ENCODE measurements at regions not wholly inside any gene's neighbourhood (a gene's known extent, or its start where the extent isn't known, plus 50 kb on each side); places are given as distances from the start of the nearest gene placed in this dataset.

DNA sequence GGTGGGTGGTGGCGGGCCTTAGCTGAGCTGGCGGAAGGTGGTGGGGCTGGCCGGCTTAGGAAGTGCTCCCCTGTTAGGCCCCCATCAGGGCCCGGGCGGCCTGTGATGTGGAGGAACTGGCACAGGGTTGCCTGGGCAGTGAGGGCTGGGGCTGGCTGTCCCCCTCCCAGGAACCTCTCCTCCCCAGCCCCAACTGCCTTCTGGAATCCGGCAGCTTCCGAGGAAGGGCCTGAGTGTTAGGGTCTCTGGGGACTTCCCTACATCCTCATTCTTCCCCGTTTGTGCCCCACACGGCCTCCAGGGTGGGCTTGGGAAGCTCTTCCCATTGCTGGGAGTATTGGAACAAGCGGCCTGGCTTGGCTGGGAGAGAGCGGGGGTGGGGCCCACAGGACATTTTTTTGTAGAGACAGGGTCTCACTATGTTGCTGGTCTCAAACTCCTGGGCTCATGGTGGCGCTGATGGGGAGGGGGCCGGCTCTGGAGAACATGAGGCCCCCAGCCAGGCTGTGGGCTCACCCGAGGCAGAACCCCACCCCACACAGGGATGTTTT lies 89.9 kb upstream of the CIBAR2 start:
- H3K9me1 ChIP-seq (ENCODE audit: control insufficient read depth, extremely low read depth, insufficient read depth, low read length) = no peaks in the 10 kb centered on the region
- no peak overlapping the region for H2AFZ ChIP-seq (ENCODE audit: control insufficient read depth, low read length)
- no peak overlapping the region for H3K9ac ChIP-seq (ENCODE audit: control insufficient read depth, extremely low read depth, insufficient read depth, low read length)
- H3K4me1 ChIP-seq (ENCODE audit: control insufficient read depth, extremely low read depth, insufficient read depth, low read length) = peaks cover 24% of the 10 kb centered on the region
- no peak for DNase-seq (ENCODE audit: low read depth, low spot score)
- no peaks in the 10 kb centered on the region for H3K9me3 ChIP-seq (ENCODE audit: control insufficient read depth, low read depth, low read length)
- H3K27me3 ChIP-seq (ENCODE audit: control insufficient read depth, extremely low read depth, insufficient read depth, low read length) = no peaks in the 10 kb centered on the region
- no peaks in the 10 kb centered on the region for H4K20me1 ChIP-seq (ENCODE audit: control insufficient read depth, extremely low read depth, insufficient read depth, low read length)
- no peak for FAIRE-seq
- H3K4me2 ChIP-seq (ENCODE audit: control insufficient read depth, extremely low read depth, insufficient read depth, low read depth, low read length) = no peak overlapping the region
- H3K36me3 ChIP-seq (ENCODE audit: control insufficient read depth in 2 of 2, extremely low read depth in 1 of 2, insufficient read depth in 2 of 2, low read length in 2 of 2) = no peaks in the 10 kb centered on the region
- no peaks in the 10 kb centered on the region for H3K79me2 ChIP-seq (ENCODE audit: control insufficient read depth, insufficient read depth, low read length)
- no peak overlapping the region for H3K27ac ChIP-seq (ENCODE audit: control insufficient read depth, insufficient read depth, low read length)
- TF ChIP-seq EZH2 (IDR thresholded peaks at IDR 0.05; ENCODE audit: low read length) = no peak
- TF ChIP-seq, protein P1, sequence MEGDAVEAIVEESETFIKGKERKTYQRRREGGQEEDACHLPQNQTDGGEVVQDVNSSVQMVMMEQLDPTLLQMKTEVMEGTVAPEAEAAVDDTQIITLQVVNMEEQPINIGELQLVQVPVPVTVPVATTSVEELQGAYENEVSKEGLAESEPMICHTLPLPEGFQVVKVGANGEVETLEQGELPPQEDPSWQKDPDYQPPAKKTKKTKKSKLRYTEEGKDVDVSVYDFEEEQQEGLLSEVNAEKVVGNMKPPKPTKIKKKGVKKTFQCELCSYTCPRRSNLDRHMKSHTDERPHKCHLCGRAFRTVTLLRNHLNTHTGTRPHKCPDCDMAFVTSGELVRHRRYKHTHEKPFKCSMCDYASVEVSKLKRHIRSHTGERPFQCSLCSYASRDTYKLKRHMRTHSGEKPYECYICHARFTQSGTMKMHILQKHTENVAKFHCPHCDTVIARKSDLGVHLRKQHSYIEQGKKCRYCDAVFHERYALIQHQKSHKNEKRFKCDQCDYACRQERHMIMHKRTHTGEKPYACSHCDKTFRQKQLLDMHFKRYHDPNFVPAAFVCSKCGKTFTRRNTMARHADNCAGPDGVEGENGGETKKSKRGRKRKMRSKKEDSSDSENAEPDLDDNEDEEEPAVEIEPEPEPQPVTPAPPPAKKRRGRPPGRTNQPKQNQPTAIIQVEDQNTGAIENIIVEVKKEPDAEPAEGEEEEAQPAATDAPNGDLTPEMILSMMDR (optimal IDR thresholded peaks at IDR 0.05 in 1 of 3, IDR thresholded peaks at IDR 0.05 in 1 of 3, conservative IDR thresholded peaks at IDR 0.05 in 1 of 3; ENCODE audit: extremely low read depth in 1 of 3, insufficient read depth in 2 of 3, low read length in 3 of 3) = no peak
- dilution Hi-C loops (cut with MboI; ENCODE audit: extremely low pct_ligation_motif_present, low sequenced_read_pairs) = no loop called here
- no peak overlapping the region for H3K4me3 ChIP-seq (ENCODE audit: control insufficient read depth in 2 of 3, extremely low read depth in 1 of 3, insufficient read depth in 2 of 3, low read depth in 1 of 3, low read length in 3 of 3)

DNA sequence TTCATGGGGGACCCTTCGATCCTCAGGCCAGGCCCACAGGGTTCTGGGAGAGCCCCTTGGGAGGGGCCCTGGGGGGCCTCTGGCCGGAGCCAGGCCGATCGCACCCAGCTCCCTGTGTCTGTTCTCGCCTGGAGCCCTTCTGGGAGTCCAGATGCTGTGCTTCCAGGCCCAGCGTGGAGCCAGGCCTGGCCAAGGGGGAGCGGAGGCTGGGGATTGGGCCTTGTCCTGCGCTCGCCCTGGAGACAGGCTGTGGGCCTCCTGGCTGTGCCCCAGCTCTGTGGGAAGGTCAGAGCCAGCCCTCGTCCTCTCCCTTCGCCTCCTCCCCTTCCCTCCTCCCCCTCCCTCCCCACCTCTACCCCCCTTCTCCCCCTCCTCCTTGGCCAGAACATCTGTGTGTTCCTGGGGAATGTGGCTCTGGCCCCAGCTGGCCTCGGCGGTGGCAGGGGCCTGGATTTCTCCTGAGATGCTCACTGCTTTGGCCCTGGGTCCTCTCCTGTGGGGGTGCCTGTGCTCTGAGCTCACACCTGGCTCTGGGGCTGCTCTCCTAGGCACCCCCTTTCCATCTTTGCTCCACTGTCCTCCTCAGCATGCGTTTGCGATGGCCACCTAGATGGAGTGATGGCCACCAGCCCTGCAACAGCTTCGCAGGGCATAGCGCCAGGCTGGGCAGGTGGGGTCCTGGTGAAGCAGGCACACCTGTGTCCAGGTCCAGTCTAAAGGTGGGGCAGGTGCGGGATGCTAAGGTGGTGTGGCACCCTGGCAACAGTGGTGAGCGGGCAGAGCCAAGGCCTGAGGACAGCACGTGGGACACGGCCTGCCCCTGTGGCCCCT lies 90.6 kb upstream of the CIBAR2 start:
- no peak overlapping the region for H3K27ac ChIP-seq (ENCODE audit: control insufficient read depth, insufficient read depth, low read length)
- H4K20me1 ChIP-seq (ENCODE audit: control insufficient read depth, extremely low read depth, insufficient read depth, low read length) = no peaks in the 10 kb centered on the region
- H3K9me1 ChIP-seq (ENCODE audit: control insufficient read depth, extremely low read depth, insufficient read depth, low read length) = no peaks in the 10 kb centered on the region
- no peaks in the 10 kb centered on the region for H3K36me3 ChIP-seq (ENCODE audit: control insufficient read depth in 2 of 2, extremely low read depth in 1 of 2, insufficient read depth in 2 of 2, low read length in 2 of 2)
- H3K4me1 ChIP-seq (ENCODE audit: control insufficient read depth, extremely low read depth, insufficient read depth, low read length) = peaks cover 24% of the 10 kb centered on the region
- DNase-seq (ENCODE audit: low read depth, low spot score) (no peak), FAIRE-seq (no peak)
- no peak overlapping the region for H3K4me2 ChIP-seq (ENCODE audit: control insufficient read depth, extremely low read depth, insufficient read depth, low read depth, low read length)
- no peak overlapping the region for H2AFZ ChIP-seq (ENCODE audit: control insufficient read depth, low read length)
- no peaks in the 10 kb centered on the region for H3K27me3 ChIP-seq (ENCODE audit: control insufficient read depth, extremely low read depth, insufficient read depth, low read length)
- H3K9me3 ChIP-seq (ENCODE audit: control insufficient read depth, low read depth, low read length) = no peaks in the 10 kb centered on the region
- TF ChIP-seq, protein P1 (optimal IDR thresholded peaks at IDR 0.05 in 1 of 3, IDR thresholded peaks at IDR 0.05 in 1 of 3, conservative IDR thresholded peaks at IDR 0.05 in 1 of 3; ENCODE audit: extremely low read depth in 1 of 3, insufficient read depth in 2 of 3, low read length in 3 of 3) = no peak
- TF ChIP-seq EZH2 (IDR thresholded peaks at IDR 0.05; ENCODE audit: low read length) = no peak
- H3K4me3 ChIP-seq (ENCODE audit: control insufficient read depth in 2 of 3, extremely low read depth in 1 of 3, insufficient read depth in 2 of 3, low read depth in 1 of 3, low read length in 3 of 3) = no peak overlapping the region
- dilution Hi-C loops (cut with MboI; ENCODE audit: extremely low pct_ligation_motif_present, low sequenced_read_pairs) = no loop called here
- H3K9ac ChIP-seq (ENCODE audit: control insufficient read depth, extremely low read depth, insufficient read depth, low read length) = no peak overlapping the region
- no peaks in the 10 kb centered on the region for H3K79me2 ChIP-seq (ENCODE audit: control insufficient read depth, insufficient read depth, low read length)
